GM06990 (cell line): ENCODE measurements at regions not wholly inside any gene's neighbourhood (a gene's known extent, or its start where the extent isn't known, plus 50 kb on each side); places are given as distances from the start of the nearest gene placed in this dataset.

Source experiments
- DNase-seq: peaks from one replicate; pipeline ENCODE4 v3.0.0-alpha.2; 2011; ENCODE audit not compliant: insufficient read length; ENCODE audit errors: extremely low read depth
- H3K27me3 ChIP-seq: replicated peaks from 2 replicates; pipeline ENCODE4 v1.6.0; 2011; ENCODE audit warnings: low read length; ENCODE audit not compliant: control insufficient read depth, insufficient read depth
- H3K36me3 ChIP-seq: 2 replicates; pipeline ENCODE4 v1.5.1; 2011; ENCODE audit warnings: low read length; ENCODE audit not compliant: control insufficient read depth, insufficient read depth
- H3K4me3 ChIP-seq: replicated peaks from 2 replicates; pipeline ENCODE4 v1.5.1; 2011; ENCODE audit warnings: low read depth, mild to moderate bottlenecking, control low read depth, low read length
- TF ChIP-seq, protein P1 (sequence below): IDR thresholded peaks from 2 replicates; pipeline ENCODE4 v1.5.1; 2011; ENCODE audit warnings: low read length, control low read depth, mild to moderate bottlenecking, inconsistent platforms; ENCODE audit not compliant: insufficient read depth, poor library complexity, severe bottlenecking

DNA sequence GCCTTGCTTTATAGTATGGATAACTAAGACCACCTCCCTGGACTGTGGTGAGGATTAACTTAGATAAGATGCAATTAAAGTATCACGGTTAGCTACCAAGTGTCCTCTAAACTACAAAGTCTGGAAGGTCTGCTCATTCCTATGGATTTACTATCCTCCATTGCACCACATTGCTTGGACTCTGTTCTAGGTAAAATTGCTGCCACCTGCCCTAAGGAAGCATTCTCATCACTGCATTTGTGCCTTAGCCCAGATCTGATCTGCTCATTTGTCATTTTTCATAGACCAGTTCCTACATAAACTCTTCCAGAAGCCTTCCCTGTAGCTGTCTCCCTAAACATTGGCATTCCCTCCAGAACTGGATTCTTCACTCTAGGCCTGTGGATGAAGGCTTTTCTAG lies 380.0 kb downstream of the INSC start:
- H3K4me3 ChIP-seq, result no peak overlapping the region
- TF ChIP-seq, protein P1, sequence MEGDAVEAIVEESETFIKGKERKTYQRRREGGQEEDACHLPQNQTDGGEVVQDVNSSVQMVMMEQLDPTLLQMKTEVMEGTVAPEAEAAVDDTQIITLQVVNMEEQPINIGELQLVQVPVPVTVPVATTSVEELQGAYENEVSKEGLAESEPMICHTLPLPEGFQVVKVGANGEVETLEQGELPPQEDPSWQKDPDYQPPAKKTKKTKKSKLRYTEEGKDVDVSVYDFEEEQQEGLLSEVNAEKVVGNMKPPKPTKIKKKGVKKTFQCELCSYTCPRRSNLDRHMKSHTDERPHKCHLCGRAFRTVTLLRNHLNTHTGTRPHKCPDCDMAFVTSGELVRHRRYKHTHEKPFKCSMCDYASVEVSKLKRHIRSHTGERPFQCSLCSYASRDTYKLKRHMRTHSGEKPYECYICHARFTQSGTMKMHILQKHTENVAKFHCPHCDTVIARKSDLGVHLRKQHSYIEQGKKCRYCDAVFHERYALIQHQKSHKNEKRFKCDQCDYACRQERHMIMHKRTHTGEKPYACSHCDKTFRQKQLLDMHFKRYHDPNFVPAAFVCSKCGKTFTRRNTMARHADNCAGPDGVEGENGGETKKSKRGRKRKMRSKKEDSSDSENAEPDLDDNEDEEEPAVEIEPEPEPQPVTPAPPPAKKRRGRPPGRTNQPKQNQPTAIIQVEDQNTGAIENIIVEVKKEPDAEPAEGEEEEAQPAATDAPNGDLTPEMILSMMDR, result no peak
- H3K36me3 ChIP-seq, result no peaks in the 10 kb centered on the region
- DNase-seq, result no peak
- no peaks in the 10 kb centered on the region; the same call in none of the 2 replicates for H3K27me3 ChIP-seq

DNA sequence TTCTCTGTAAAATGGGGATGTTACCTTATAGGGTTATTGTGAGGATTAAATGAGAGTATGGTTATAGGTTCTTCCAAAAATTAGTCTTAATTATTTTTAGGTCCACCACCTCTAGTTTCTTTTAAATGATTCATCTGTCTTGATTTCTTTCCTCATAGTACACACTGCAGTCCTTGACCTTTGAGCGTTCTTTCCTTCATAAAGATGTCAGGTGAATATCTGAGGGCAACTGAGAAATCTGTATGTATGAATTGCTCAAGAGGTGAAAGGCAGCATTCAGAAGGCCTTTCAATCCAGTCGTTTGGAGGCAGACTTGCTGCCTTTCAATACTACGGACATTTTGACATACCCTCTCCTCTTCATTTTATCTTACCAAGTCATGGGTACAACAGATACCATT lies 380.7 kb downstream of the INSC start:
- no peak overlapping the region for H3K4me3 ChIP-seq
- TF ChIP-seq, protein P1, result no peak
- no peak for DNase-seq
- no peaks in the 10 kb centered on the region for H3K36me3 ChIP-seq
- no peaks in the 10 kb centered on the region; the same call in none of the 2 replicates for H3K27me3 ChIP-seq

DNA sequence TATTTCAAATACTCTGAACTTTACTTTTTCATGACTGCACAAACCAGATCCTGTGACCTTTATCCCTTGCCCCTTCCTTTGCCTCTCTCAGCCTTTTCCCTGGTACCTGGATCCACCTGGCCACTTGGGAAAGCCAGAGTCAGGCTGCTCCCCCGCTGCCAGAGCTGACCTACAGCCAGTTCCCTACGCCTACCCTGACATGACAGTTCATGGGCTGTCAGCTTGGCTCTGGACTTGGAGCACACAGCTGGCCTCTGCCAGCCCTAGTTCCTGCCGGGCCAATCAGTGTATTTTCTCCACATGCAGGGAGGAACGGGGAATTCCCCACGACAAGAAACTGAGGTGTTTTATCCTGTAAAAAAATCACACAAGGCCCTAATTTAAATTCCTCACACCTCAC lies 382.6 kb downstream of the INSC start:
- Histone ChIP-seq H3K36me3 (no peaks in the 10 kb centered on the region), H3K4me3 (no peak overlapping the region), H3K27me3 (no peaks in the 10 kb centered on the region; the same call in none of the 2 replicates)
- DNase-seq, result no peak
- TF ChIP-seq, protein P1, result no peak

DNA sequence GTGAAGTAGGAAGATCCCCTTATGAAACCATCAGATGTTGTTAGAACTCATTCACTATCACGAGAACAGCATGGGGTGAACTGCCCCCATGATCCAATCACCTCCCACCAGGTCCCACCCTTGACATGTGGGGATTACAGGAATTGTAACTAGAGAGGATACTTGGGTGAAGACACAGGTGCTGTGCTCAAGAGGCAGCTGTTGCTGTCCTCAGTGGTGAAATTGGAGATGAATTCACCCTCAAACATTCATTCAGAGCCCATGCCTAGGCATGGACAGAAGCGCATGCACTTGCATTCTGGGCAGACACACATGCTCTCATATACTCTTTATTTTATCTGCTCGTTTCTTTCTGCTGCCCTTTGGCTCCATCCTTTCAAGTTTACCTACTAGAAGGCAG lies 385.0 kb downstream of the INSC start:
- Histone ChIP-seq H3K27me3 (no peaks in the 10 kb centered on the region; the same call in 1 of the 2 replicates), H3K36me3 (no peaks in the 10 kb centered on the region), H3K4me3 (no peak overlapping the region)
- TF ChIP-seq, protein P1, result no peak
- no peak for DNase-seq

DNA sequence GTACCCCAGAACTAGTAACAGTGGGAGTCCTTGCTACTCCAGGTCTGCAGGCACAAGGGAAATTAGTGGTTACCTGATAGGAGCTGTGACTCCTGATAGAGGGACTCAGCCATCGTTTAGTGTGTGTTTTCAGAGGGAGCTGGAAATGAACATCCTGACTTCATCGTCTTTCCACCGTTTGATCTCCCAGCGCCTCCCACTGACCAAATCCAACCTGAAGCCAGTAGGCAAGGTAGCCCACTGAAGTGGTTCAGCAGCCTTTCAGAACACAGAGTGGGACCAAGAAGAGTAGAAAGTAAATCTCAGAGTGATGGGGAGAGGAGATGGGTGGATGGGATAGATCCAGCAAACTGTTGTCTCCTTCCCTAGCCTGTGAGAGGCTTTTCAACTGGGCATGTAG lies 385.9 kb downstream of the INSC start:
- TF ChIP-seq, protein P1, result no peak
- DNase-seq, result no peak
- Histone ChIP-seq H3K4me3 (no peak overlapping the region), H3K27me3 (no peaks in the 10 kb centered on the region; the same call in 1 of the 2 replicates), H3K36me3 (no peaks in the 10 kb centered on the region)

DNA sequence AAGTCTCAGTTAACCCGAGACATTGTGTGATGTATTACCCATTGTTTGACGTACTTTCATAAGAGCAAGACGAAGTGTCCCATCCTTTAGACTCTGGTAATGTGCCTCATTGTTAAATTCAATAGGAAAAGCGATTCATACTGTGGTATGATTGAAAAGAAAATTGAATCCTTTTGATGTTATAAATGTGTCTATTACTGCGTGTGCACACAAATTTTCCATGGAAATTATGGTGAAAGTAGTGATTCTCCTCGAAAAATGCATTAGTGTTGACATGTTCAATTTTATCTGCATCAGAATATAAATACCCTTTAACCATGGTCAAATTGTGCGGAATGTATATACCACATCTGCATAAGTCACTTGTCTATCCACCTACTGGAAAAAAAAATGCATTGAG lies 386.8 kb downstream of the INSC start:
- DNase-seq, result no peak
- TF ChIP-seq, protein P1, result no peak
- Histone ChIP-seq H3K4me3 (no peak overlapping the region), H3K36me3 (no peaks in the 10 kb centered on the region), H3K27me3 (no peaks in the 10 kb centered on the region; the same call in 1 of the 2 replicates)
